SHP77 treated with DMSO at 0.1 percent for 48 hours (cell line): ENCODE measurements at regions not wholly inside any gene's neighbourhood (a gene's known extent, or its start where the extent isn't known, plus 50 kb on each side); places are given as distances from the start of the nearest gene placed in this dataset.
"Not testable (repeated sequence)": the region's sequence is repeated elsewhere in the genome, so short reads cannot be mapped to it uniquely, and the experiment has no call there.

Experiments
- DNase-seq: peaks from one replicate; lab custom pipeline; 2025; lab: John Stamatoyannopoulos, UW

- no peak for DNase-seq
Measured at GRCh38 chr5:147084702-147085101, 150.1 kb upstream of the STK32A start.

GRCh38 chr5:147085409-147085808, 149.4 kb upstream of the STK32A start:
- DNase-seq = no peak

GRCh38 chr5:147092044-147092443, 142.8 kb upstream of the STK32A start:
- DNase-seq = no peak

- DNase-seq = no peak
Measured at GRCh38 chr5:147093138-147093537, 141.7 kb upstream of the STK32A start.

DNA sequence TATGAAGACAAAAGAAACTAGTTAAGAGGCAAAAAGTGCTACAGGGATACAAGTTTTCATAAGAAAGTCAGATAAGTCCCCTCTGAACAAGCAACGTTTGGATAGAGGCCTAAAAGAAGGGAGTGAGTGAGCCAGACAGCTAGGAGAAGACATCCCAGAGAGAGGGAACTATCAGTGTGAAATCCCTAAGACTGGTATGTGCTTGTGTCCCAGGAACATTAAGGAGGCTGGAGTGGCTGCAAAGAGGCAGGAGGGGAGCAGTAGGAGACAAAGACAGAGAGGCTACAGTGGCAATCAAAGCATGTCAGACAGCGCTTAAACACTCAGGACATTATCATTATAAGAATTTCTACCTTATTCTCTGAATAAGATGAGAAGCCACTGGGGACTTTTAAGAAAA, 139.1 kb upstream of the STK32A start:
- no peak for DNase-seq

- DNase-seq = peak; percentile 97
Measured at GRCh38 chr5:147098233-147098790, 136.5 kb upstream of the STK32A start.

DNA sequence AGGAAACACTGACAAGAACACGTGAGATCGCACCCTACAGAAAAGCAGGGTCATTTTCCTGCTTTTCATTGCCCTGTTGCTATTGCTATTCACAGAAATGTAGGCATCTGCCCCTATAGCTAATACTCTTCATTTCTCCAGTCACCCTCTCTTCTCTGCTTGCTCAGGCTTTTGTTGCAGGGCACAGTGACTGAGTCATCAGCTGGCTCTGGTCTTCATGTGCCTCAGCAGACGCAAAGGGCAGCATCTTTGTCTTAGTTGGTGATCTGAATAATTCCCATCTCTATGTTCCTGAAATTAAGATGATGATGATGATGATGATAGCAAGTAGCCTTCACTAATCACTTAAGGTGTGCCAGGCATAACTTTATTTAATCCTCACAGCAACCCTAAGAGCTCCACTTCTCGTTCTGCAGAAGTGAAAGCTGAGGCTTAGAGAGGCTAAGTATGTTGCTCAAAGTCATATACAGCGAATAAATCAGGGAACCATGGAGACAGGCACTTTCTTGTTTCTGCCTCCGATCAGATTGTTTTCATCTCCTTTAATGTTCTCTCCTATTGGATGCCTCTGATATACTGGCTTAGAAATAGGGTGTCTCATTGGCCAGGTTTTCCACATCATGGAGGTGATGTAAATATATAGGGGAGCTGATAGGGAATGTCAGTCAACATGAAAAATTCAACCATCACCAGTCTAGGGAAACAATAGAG, 133.0 kb upstream of the STK32A start:
- DNase-seq = peak; percentile 59

DNA sequence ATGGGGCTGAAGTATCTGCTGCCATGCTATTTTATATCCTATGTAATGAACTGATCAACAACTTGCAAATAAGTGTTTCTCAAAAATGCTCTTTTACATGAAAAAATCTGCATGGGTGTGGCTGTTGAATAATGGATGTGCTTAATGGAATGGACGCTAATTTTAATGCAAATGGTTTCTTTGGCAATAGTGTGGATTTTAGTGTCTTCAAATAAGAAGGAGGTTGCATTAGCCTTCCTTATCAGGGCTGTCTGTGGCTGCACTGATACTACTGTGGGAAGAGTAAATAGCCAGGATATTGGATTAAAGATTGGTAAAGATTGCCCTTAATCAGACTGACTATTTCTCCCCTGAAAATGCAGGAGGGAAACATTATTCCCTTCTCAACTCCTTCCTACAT, 121.9 kb upstream of the STK32A start:
- DNase-seq = no peak

DNA sequence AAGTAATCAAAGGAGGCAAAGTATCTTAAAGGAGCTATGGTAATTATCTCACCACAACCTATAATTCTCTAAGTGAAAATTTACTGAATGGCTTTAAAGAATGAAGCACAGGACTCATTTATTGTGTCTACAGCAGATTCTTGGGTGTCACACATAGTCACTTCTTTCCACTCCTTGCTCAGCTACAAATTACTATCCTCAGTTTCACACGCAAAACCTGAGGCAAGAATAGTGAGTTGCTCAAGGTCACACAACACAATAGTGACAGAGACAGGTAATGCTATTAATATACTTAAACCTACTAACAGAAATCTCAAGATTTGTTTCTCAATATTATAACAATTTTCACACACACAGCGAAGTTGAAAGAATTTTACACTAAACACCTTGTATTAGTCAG, 120.9 kb upstream of the STK32A start:
- no peak for DNase-seq

DNA sequence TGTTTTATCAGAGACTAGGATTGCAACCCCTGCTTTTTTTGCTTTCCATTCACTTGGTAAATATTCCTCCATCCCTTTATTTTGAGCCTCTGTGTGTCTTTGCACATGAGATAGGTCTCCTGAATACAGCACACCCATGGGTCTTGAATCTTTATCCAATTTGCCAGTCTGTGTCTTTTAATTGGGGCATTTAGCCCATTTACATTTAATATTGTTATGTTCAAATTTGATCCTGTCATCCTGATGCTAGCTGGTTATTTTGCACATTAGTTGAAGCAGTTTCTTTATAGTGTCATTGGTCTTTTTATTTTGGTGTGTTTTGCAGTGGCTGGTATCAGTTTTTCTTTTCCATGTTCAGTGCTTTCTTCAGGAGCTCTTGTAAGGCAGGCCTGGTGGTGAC, 95.1 kb upstream of the STK32A start:
- DNase-seq = not testable (repeated sequence)

DNA sequence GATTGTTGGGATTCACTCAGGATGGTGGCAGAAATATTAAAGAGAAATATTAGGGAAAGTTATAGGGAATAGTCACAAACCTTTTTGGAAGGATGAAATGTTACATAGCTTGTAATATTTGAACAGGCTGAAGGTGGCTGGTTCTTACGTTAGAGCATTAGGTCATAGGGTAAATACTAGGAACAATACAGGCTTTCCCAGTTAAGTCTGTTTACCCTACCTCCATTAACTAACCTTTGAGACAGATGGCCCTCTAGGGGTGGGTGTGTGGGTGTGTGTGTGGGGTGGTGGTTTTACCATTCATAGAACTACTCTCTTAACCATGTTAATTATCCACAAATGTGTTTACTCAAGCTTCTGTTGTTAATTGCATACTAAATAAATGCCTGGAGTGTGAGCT, 94.3 kb upstream of the STK32A start:
- DNase-seq = peak; percentile 70

DNA sequence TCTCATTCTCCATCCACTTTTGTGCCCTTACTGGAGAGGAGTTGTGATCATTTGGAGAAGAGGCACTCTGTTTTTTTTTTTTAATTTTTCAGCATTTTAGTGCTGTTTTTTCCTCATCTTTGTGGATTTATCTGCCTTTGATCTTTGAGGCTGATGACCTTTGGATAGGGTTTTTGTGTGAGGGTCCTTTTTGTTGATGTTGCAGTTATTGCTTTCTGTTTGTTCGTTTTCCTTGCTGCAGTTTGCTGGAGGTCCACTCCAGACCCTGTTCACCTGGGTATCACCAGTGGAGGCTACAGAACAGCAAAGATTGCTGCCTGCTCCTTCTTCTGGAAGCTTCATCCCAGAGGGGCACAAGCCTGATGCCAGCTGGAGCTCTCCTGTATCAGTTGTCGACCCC, 93.2 kb upstream of the STK32A start:
- DNase-seq = not testable (repeated sequence)

GRCh38 chr5:147143215-147143614, 91.6 kb upstream of the STK32A start:
- DNase-seq = no peak

DNA sequence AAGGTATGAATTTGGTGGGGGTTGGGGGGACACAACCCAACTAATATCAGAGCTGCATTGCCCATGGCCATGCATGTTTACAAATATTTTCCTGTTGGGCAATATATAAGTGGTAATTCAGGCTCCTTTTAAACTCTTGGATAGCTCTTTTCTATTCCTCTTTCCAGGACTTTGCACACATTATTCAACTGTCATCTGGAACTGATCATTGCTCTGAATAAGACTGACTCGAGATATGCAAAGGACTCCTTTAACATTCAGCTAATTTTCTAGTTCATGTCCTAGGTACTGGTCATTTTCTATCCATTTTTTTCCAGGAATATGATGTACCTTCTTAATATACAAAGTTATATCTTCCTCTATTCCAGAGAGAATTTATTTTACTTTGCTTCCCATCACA, 89.5 kb upstream of the STK32A start:
- DNase-seq = no peak

GRCh38 chr5:147148715-147149114, 86.1 kb upstream of the STK32A start:
- DNase-seq = no peak

DNA sequence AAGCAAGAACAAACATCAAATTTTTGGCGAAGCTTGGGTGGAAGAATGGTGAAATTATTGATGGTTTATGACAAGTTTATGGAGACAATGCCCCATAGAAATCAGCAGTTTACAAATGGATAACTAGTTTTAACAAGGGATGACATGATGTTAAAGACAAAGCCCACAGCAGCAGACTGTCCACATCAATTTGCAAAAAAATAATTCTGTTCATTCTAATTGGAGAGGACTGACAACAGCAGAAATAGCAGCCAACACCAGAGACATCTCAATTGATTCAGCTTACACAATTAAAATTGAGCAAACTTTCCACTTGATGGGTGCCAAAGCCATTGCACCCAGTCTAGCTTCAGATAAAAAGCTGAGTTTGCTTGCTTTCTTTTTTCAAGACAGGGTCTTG, 82.7 kb upstream of the STK32A start:
- no peak for DNase-seq

GRCh38 chr5:147154809-147155208, 80.0 kb upstream of the STK32A start:
- DNase-seq = no peak

GRCh38 chr5:147156012-147156411, 78.8 kb upstream of the STK32A start:
- DNase-seq = no peak

DNA sequence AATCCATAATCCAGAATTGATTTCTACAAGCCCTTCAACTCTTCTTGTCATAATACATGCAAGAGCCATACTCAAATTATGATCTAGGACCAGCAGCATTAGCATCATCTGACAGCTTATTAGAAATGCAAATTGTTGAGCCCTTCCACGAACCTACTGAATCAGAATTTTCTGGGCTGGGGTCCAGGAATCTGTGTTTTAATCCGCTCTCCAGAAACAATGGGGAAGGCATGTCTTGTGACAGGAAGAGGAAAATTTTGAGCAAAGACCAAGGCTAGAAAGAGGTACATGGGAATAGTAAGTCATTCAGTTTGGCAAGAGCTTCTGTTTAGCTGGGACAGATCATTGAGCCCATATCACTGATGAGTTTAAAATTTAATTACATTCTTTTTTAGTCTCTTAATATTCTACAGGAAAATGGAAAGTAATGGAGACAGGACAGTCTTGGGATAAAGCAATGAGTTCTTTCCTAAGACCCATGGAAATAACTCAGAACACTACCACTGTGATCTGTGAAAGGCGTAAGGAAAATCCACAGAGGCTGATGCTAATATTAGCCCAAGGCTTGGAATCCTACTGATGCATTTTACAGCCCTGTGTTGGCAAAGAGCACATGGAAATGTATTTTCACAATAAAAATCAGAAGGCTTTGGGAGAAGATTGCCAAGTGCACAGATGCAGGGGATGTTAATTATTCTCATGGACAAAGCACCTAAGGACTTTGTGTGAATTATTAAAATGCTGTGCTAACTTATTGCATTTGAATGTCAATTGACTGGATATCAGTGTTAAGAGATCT, 73.7 kb upstream of the STK32A start:
- DNase-seq = no peak

GRCh38 chr5:147162740-147163139, 72.1 kb upstream of the STK32A start:
- DNase-seq = no peak

- DNase-seq = no peak
Measured at GRCh38 chr5:147167529-147167928, 67.3 kb upstream of the STK32A start.

DNA sequence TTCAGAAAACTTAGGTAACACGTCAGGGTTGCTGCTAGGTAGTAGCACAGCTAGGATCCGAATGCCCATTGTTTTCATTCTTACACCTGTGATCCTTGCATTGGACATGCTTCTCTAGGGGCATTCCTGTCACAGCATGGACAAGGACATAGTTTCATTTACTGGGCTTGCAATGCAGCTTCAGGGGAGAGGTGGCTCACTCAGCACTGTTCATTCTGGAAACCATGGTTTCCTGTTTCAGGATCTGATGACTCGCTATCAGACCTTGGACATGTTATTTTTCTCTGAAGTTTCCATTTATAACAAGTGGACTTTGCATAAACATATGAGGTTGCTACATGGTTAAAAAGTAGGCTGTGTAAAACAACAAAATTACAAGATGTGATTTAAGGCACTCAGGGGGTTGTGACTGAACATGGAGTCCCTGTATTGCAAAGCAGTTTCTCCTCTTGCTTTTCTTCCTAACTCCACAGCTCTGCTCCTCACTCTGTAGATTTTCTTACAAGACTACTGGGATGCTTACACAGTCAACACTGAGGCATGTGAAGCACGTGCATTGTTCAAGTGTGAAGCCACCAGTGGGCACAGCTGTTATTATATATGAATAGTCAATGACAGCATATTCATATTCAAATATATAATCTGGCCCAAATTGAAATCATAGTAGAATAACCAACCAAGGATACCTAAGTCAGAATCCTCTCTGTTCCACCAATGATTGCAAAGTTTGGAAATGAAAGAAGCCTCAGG, 66.1 kb upstream of the STK32A start:
- DNase-seq = no peak

DNA sequence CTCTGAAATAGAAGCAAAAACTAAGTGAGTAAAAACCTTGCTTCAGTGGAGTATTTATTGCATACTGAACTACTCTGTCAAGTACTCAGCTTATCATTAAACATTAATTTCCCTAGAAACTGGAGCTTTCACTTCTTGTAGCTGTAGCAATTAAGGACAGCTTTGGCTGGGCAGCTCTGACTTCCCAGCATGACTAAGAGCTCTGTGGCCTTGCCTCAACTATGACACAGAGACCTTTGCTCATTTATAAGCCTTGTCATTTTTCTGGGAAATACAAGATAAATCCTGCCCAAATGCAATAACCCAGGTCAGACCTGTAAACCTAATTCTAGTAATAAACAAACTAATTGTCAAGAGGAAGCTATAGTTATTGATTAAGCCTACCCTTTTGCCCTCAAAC, 65.4 kb upstream of the STK32A start:
- DNase-seq = no peak
